Neural cell (in vitro differentiated cells): ENCODE measurements at regions not wholly inside any gene's neighbourhood (a gene's known extent, or its start where the extent isn't known, plus 50 kb on each side); places are given as distances from the start of the nearest gene placed in this dataset.

Experiments used
- EP300 ChIP-seq: fragments of 450-650 bp; conservative IDR thresholded peaks from 2 replicates; pipeline ENCODE4 v1.6.1; 2014; ENCODE audit warnings: antibody characterized with exemption, mild to moderate bottlenecking, moderate library complexity; ENCODE audit not compliant: poor library complexity, severe bottlenecking
- EZH2 ChIP-seq: fragments of 200-600, 300-800 bp; shearing (Covaris generic), sonication (generic); IDR thresholded peaks from 2 replicates; pipeline ENCODE4 v1.6.1; 2014; ENCODE audit warnings: antibody characterized with exemption, low read length, borderline replicate concordance, mild to moderate bottlenecking; ENCODE audit not compliant: insufficient read depth, poor library complexity, severe bottlenecking
- MXI1 ChIP-seq: fragments of 450-650 bp; conservative IDR thresholded peaks from 2 replicates; pipeline ENCODE4 v1.6.1; 2014; ENCODE audit warnings: antibody characterized with exemption, mild to moderate bottlenecking; ENCODE audit not compliant: poor library complexity, severe bottlenecking
- POLR2AphosphoS5 ChIP-seq: IDR thresholded peaks from 2 replicates; pipeline ENCODE4 v1.6.1; 2012
- RAD21 ChIP-seq: fragments of 450-650 bp; conservative IDR thresholded peaks from 2 replicates; pipeline ENCODE4 v1.6.1; 2014; ENCODE audit warnings: antibody characterized with exemption, mild to moderate bottlenecking, moderate library complexity
- SMC3 ChIP-seq: fragments of 450-650 bp; conservative IDR thresholded peaks from 2 replicates; pipeline ENCODE4 v1.6.1; 2014; ENCODE audit warnings: antibody characterized with exemption, mild to moderate bottlenecking, moderate library complexity; ENCODE audit not compliant: poor library complexity
- TAF1 ChIP-seq: IDR thresholded peaks from 2 replicates; pipeline ENCODE4 v1.6.1; 2012; ENCODE audit warnings: low read depth
- TF ChIP-seq, protein P1 (sequence below): fragments of 450-650 bp; IDR thresholded peaks from 2 replicates; pipeline ENCODE4 v1.5.1; 2014; ENCODE audit warnings: antibody characterized with exemption, mild to moderate bottlenecking, moderate library complexity; ENCODE audit not compliant: poor library complexity, severe bottlenecking
- TF ChIP-seq, protein P2 (sequence below): IDR thresholded peaks from 2 replicates; pipeline ENCODE4 v1.6.1; 2012; ENCODE audit warnings: borderline replicate concordance

DNA sequence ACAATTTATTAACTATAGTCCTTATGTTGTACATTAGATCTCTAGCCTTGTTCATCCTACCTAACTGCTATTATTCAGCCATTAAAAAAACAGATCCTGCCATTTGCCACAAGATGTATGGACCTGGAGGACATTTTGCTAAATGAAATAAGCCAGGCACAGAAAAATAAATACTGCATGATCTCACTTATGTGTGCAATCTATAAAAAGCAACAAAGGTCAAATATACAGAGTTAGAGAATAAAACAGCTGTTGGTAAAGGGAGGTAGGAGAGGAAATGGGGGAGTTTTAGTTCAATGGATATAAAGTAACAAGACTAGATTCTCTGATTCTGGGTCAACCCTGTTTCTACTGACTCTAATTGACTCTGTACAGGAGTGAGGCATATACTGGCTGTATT, 103.3 kb upstream of the FAM9C start:
- TF ChIP-seq, protein P1, sequence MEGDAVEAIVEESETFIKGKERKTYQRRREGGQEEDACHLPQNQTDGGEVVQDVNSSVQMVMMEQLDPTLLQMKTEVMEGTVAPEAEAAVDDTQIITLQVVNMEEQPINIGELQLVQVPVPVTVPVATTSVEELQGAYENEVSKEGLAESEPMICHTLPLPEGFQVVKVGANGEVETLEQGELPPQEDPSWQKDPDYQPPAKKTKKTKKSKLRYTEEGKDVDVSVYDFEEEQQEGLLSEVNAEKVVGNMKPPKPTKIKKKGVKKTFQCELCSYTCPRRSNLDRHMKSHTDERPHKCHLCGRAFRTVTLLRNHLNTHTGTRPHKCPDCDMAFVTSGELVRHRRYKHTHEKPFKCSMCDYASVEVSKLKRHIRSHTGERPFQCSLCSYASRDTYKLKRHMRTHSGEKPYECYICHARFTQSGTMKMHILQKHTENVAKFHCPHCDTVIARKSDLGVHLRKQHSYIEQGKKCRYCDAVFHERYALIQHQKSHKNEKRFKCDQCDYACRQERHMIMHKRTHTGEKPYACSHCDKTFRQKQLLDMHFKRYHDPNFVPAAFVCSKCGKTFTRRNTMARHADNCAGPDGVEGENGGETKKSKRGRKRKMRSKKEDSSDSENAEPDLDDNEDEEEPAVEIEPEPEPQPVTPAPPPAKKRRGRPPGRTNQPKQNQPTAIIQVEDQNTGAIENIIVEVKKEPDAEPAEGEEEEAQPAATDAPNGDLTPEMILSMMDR: no peak
- TF ChIP-seq EP300: no peak
- TF ChIP-seq RAD21: no peak
- no peak for TF ChIP-seq POLR2AphosphoS5
- TF ChIP-seq MXI1: no peak
- TF ChIP-seq, protein P2, sequence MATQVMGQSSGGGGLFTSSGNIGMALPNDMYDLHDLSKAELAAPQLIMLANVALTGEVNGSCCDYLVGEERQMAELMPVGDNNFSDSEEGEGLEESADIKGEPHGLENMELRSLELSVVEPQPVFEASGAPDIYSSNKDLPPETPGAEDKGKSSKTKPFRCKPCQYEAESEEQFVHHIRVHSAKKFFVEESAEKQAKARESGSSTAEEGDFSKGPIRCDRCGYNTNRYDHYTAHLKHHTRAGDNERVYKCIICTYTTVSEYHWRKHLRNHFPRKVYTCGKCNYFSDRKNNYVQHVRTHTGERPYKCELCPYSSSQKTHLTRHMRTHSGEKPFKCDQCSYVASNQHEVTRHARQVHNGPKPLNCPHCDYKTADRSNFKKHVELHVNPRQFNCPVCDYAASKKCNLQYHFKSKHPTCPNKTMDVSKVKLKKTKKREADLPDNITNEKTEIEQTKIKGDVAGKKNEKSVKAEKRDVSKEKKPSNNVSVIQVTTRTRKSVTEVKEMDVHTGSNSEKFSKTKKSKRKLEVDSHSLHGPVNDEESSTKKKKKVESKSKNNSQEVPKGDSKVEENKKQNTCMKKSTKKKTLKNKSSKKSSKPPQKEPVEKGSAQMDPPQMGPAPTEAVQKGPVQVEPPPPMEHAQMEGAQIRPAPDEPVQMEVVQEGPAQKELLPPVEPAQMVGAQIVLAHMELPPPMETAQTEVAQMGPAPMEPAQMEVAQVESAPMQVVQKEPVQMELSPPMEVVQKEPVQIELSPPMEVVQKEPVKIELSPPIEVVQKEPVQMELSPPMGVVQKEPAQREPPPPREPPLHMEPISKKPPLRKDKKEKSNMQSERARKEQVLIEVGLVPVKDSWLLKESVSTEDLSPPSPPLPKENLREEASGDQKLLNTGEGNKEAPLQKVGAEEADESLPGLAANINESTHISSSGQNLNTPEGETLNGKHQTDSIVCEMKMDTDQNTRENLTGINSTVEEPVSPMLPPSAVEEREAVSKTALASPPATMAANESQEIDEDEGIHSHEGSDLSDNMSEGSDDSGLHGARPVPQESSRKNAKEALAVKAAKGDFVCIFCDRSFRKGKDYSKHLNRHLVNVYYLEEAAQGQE: no peak
- no peak for TF ChIP-seq EZH2
- no peak for TF ChIP-seq SMC3
- no peak for TF ChIP-seq TAF1
